OCI-LY7 (cell line): ENCODE measurements at regions not wholly inside any gene's neighbourhood (a gene's known extent, or its start where the extent isn't known, plus 50 kb on each side); places are given as distances from the start of the nearest gene placed in this dataset.
A peak's percentile ranks its signal among the peaks of the same experiment; 100 is the strongest.
"Not testable (repeated sequence)": the region's sequence is repeated elsewhere in the genome, so short reads cannot be mapped to it uniquely, and the experiment has no call there.

Source experiments
- BruUV-seq: library from RNA; stranded (reverse); fragments of 400-500 nt; replicated peaks from 2 replicates; lab custom pipeline; 2021; lab: Mats Ljungman, UMichigan
- CTCF ChIA-PET: fragments of 300-600 bp; sonication (Branson Sonifier 250); formaldehyde crosslinking; loops from one replicate; lab custom pipeline; 2022; ENCODE audit warnings: antibody characterized with exemption; ENCODE audit not compliant: unreplicated experiment; lab: Charles Lee
- POLR2A ChIA-PET: fragments of 300-600 bp; sonication (Branson Sonifier 250); formaldehyde crosslinking; loops from one replicate; lab custom pipeline; 2022; ENCODE audit warnings: antibody characterized with exemption; lab: Charles Lee
- DNase-seq: peaks from one replicate; pipeline ENCODE4 v3.0.0-alpha.2; 2015; ENCODE audit warnings: low spot score
- H2AFZ ChIP-seq: fragments of 200-600 bp; sonication (generic), shearing (Covaris generic); 2 replicates; pipeline ENCODE4 v1.6.1; 2014; ENCODE audit warnings: mild to moderate bottlenecking, antibody characterized with exemption, low read length, moderate library complexity
- H3K27ac ChIP-seq: fragments of 200-600 bp; sonication (generic); 2 replicates; pipeline ENCODE4 v1.5.1; 2014; ENCODE audit warnings: mixed run types, low read depth, mild to moderate bottlenecking, moderate library complexity, low read length, inconsistent platforms; ENCODE audit not compliant: poor library complexity, severe bottlenecking
- H3K36me3 ChIP-seq: fragments of 200-600 bp; sonication (generic); 2 replicates; pipeline ENCODE4 v1.6.1; 2014; ENCODE audit warnings: mild to moderate bottlenecking, antibody characterized with exemption, low read length, moderate library complexity, mixed read lengths; ENCODE audit not compliant: insufficient read depth
- H3K4me1 ChIP-seq: fragments of 200-600 bp; sonication (generic); 2 replicates; pipeline ENCODE4 v1.5.1; 2014; ENCODE audit warnings: mild to moderate bottlenecking, low read length; ENCODE audit not compliant: insufficient read depth, poor library complexity, severe bottlenecking
- H3K4me2 ChIP-seq: fragments of 200-600 bp; sonication (generic); 2 replicates; pipeline ENCODE4 v1.6.1; 2014; ENCODE audit warnings: mild to moderate bottlenecking, low read length
- H3K4me3 ChIP-seq: fragments of 200-600 bp; sonication (generic); 2 replicates; pipeline ENCODE4 v1.5.1; 2014; ENCODE audit warnings: mild to moderate bottlenecking, low read depth, low read length; ENCODE audit not compliant: poor library complexity, severe bottlenecking
- H3K79me2 ChIP-seq: fragments of 200-600 bp; sonication (generic); 2 replicates; pipeline ENCODE4 v1.6.1; 2016; ENCODE audit warnings: low read depth, mild to moderate bottlenecking, low read length, moderate library complexity, mixed read lengths; ENCODE audit not compliant: insufficient read depth
- H3K9me2 ChIP-seq: fragments of 200-600 bp; sonication (generic); 2 replicates; pipeline ENCODE4 v1.6.1; 2016; ENCODE audit warnings: mild to moderate bottlenecking, low read length, mixed read lengths; ENCODE audit not compliant: insufficient read depth
- H3K9me3 ChIP-seq: fragments of 200-600 bp; sonication (generic); 2 replicates; pipeline ENCODE4 v1.6.1; 2014; ENCODE audit warnings: mild to moderate bottlenecking, mixed run types, low read length, mixed read lengths
- H4K20me1 ChIP-seq: fragments of 200-600 bp; sonication (generic); 2 replicates; pipeline ENCODE4 v1.6.1; 2014; ENCODE audit warnings: mild to moderate bottlenecking, antibody characterized with exemption, low read length, moderate library complexity, mixed read lengths; ENCODE audit not compliant: insufficient read depth
- intact Hi-C: fragments of 100-400 bp; cut with micrococcal nuclease; formaldehyde crosslinking; loops from one replicate; pipeline ENCODE4 v1.10.0; 2022; ENCODE audit not compliant: unreplicated experiment
- TF ChIP-seq, protein P1 (sequence below): fragments of 200-600 bp; sonication (generic); conservative IDR thresholded peaks from 2 replicates; pipeline ENCODE4 v1.5.1; 2014; ENCODE audit warnings: mild to moderate bottlenecking, antibody characterized with exemption, low read length, moderate library complexity, mixed read lengths

DNA sequence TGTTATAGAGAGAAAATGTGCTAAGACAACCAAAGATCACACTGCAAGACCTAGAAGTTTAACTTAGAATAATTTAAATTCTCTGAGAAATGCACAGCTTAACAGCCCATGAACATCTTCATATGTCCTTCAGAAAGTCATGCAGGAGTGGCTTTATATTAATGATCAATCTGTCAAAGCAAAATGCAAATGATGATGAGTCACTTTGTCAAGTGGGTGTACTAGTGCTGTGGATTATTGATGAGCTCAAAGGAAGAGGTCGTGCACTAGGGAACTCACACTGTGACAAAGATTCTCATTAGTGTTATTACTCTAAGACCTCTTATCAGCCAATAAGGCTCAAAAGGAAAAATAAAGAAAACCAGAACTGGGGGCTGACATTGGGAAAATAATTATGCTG lies 1726.3 kb downstream of the KHDRBS2 start:
- H3K27ac ChIP-seq, BruUV-seq, H3K4me2 ChIP-seq, H3K4me3 ChIP-seq, intact Hi-C loops, H3K79me2 ChIP-seq, H3K4me1 ChIP-seq, CTCF ChIA-PET, H4K20me1 ChIP-seq, H3K9me3 ChIP-seq, DNase-seq, H3K9me2 ChIP-seq, POLR2A ChIA-PET, H3K36me3 ChIP-seq, H2AFZ ChIP-seq: not testable (repeated sequence)

DNA sequence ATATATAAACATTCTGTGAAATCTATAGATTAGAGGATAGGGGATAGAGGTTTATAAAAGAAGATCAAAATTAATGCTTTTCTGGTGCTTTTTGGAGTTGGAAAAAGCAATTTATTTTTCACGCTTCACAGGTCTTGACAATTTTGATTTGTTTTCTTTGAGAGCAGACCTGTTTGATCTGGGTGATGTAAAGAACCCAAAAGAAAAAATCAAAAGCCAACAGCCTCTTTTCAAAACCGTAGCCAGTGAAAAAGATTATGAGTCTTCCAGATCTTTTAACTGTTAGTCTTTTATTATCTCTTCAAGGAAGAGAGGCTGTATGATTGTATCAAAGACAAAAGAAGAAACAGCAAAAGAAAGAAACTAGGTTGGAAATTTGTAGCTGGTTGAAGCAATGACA lies 1738.7 kb downstream of the KHDRBS2 start:
- BruUV-seq, H3K4me1 ChIP-seq, H3K36me3 ChIP-seq, H3K9me2 ChIP-seq, intact Hi-C loops, DNase-seq, H3K4me3 ChIP-seq, H3K79me2 ChIP-seq, CTCF ChIA-PET, H3K4me2 ChIP-seq, H4K20me1 ChIP-seq, H2AFZ ChIP-seq, H3K9me3 ChIP-seq, POLR2A ChIA-PET, H3K27ac ChIP-seq: not testable (repeated sequence)

DNA sequence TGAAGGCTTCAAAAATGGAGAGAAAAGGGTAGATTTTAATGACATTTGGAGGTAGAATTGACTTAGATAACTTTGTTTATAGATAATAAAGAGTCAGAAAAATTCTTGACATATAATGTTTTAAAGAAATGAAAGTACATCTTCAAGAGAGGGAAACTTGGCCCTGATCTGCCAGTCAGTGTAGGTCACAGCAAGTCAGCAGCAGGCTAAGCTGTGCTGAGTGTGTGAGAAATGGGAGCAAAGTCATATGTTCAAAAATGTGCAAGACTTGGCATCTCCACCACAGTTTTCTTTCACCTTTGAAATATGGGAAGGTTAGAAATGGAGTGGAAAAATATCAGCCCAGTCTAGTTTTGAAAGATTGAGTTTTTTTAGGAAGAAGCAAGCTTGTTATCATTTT lies 1761.3 kb downstream of the KHDRBS2 start:
- CTCF ChIA-PET, H3K4me3 ChIP-seq, BruUV-seq, H3K9me2 ChIP-seq, H2AFZ ChIP-seq, DNase-seq, intact Hi-C loops, H4K20me1 ChIP-seq, POLR2A ChIA-PET, H3K4me2 ChIP-seq, H3K9me3 ChIP-seq, H3K4me1 ChIP-seq, H3K79me2 ChIP-seq, H3K36me3 ChIP-seq, H3K27ac ChIP-seq: not testable (repeated sequence)

DNA sequence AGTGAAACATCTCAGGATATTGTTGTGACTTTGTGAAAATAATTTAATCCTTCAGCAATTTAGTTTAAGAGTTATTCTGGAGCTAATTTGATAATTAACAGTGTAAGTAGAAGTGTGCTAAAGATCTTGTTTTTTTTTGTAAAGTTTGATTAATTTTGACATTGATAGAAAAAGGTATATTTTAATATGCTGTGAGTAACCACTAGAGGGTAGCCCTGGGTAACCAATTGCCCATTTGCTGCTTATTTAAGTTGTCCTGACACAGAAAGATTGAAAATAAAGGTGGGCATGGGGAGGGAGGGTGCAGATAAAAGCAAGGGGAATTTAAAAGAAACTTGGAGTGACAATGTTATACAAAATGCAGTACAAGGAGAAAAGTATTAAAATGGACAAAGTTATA lies 1808.3 kb downstream of the KHDRBS2 start:
- intact Hi-C loops, H3K4me2 ChIP-seq, H4K20me1 ChIP-seq, H3K27ac ChIP-seq, H3K4me3 ChIP-seq, BruUV-seq, H3K9me3 ChIP-seq, H2AFZ ChIP-seq, CTCF ChIA-PET, H3K79me2 ChIP-seq, H3K4me1 ChIP-seq, H3K36me3 ChIP-seq, DNase-seq, POLR2A ChIA-PET, H3K9me2 ChIP-seq: not testable (repeated sequence)
- TF ChIP-seq, protein P1, sequence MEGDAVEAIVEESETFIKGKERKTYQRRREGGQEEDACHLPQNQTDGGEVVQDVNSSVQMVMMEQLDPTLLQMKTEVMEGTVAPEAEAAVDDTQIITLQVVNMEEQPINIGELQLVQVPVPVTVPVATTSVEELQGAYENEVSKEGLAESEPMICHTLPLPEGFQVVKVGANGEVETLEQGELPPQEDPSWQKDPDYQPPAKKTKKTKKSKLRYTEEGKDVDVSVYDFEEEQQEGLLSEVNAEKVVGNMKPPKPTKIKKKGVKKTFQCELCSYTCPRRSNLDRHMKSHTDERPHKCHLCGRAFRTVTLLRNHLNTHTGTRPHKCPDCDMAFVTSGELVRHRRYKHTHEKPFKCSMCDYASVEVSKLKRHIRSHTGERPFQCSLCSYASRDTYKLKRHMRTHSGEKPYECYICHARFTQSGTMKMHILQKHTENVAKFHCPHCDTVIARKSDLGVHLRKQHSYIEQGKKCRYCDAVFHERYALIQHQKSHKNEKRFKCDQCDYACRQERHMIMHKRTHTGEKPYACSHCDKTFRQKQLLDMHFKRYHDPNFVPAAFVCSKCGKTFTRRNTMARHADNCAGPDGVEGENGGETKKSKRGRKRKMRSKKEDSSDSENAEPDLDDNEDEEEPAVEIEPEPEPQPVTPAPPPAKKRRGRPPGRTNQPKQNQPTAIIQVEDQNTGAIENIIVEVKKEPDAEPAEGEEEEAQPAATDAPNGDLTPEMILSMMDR, result peak; percentile 30; the same call in 1 of the 2 replicates

DNA sequence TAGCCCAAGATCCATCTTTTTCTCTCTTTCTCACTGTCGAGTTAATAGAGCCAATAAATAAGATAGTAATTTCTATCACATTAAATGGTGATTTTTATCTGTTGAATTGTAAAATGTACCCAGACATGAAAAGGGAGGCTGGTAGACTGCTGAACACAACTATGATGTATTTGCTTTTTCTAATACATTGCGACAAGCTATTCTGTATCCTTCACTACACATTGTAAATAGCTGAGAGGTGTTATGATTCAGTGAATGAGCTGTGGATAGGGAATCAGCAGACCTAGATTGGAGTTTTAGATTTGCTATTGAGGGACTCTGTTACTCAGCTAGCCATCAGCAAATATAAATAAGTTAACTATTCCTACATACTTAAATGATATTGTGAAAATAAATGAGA lies 1812.2 kb downstream of the KHDRBS2 start:
- H3K9me3 ChIP-seq, H3K4me2 ChIP-seq, intact Hi-C loops, H3K4me1 ChIP-seq, H3K79me2 ChIP-seq, H3K27ac ChIP-seq, BruUV-seq, H2AFZ ChIP-seq, DNase-seq, H4K20me1 ChIP-seq, POLR2A ChIA-PET, H3K36me3 ChIP-seq, H3K4me3 ChIP-seq, CTCF ChIA-PET, H3K9me2 ChIP-seq: not testable (repeated sequence)

DNA sequence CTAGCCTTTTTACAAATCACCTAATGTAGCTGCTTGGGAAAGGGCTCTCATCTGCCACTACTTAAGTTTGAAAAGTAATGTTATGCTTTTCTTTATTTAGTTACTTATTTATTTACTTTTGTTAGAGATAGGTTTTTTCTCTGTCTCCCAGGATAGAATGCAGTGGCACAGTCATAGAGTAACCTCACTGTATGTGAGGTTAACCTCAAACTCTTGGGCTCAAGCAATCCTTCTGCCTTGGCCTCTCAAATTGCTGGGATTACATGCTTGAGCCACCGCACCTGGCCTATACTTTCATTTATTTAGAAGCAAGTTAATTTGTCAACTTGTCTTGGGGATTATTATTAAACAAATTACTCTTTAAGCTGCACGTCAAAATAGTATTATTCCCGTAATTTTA lies 1814.6 kb downstream of the KHDRBS2 start:
- H3K4me3 ChIP-seq, H3K4me1 ChIP-seq, H3K27ac ChIP-seq, BruUV-seq, H3K9me3 ChIP-seq, H3K79me2 ChIP-seq, H3K9me2 ChIP-seq, POLR2A ChIA-PET, CTCF ChIA-PET, H2AFZ ChIP-seq, H3K36me3 ChIP-seq, H3K4me2 ChIP-seq, DNase-seq, intact Hi-C loops, H4K20me1 ChIP-seq: not testable (repeated sequence)
